ENCODE measurements at regions not wholly inside any gene's neighbourhood (a gene's known extent, or its start where the extent isn't known, plus 50 kb on each side); places are given as distances from the start of the nearest gene placed in this dataset.

DNA sequence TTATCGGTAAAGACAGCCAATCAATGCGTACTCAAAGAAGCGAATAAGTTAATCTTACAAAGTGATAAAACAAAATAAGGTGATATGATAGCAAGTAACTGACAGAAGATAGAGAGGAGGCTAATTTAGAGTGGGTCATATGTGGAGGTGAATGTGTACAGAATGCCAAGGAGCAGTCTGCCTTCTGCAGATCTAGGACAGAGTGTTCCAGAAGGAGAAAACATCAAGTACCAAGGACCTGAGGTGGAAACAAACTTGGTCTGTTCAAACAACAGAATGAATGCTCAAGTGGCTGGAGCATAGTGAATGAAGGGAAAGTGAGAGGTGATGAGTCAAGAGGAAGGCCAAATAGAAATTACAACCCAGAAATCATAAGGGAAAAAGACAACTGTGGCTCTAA is 170.3 kb upstream of the BMP4 start:
- TF ChIP-seq, protein P1, sequence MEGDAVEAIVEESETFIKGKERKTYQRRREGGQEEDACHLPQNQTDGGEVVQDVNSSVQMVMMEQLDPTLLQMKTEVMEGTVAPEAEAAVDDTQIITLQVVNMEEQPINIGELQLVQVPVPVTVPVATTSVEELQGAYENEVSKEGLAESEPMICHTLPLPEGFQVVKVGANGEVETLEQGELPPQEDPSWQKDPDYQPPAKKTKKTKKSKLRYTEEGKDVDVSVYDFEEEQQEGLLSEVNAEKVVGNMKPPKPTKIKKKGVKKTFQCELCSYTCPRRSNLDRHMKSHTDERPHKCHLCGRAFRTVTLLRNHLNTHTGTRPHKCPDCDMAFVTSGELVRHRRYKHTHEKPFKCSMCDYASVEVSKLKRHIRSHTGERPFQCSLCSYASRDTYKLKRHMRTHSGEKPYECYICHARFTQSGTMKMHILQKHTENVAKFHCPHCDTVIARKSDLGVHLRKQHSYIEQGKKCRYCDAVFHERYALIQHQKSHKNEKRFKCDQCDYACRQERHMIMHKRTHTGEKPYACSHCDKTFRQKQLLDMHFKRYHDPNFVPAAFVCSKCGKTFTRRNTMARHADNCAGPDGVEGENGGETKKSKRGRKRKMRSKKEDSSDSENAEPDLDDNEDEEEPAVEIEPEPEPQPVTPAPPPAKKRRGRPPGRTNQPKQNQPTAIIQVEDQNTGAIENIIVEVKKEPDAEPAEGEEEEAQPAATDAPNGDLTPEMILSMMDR (optimal IDR thresholded peaks at IDR 0.05 in 1 of 3, IDR thresholded peaks at IDR 0.05 in 1 of 3, conservative IDR thresholded peaks at IDR 0.05 in 1 of 3; ENCODE audit: extremely low read depth in 1 of 3, insufficient read depth in 2 of 3, low read length in 3 of 3): no peak
- TF ChIP-seq EZH2 (IDR thresholded peaks at IDR 0.05; ENCODE audit: low read length): no peak
